ENCODE measurements at regions not wholly inside any gene's neighbourhood (a gene's known extent, or its start where the extent isn't known, plus 50 kb on each side); places are given as distances from the start of the nearest gene placed in this dataset.

- H2AFZ ChIP-seq (ENCODE audit: low read length), result no peak overlapping the region
- Mint-ChIP-seq H3K9me3 (no peaks in the 10 kb centered on the region), H3K36me3 (ENCODE audit: insufficient read depth in 1 of 3, low read depth in 3 of 3) (no peaks in the 10 kb centered on the region), H3K27ac (no peak overlapping the region), H3K27me3 (ENCODE audit: low read depth) (peaks cover under 1% of the 10 kb centered on the region; the same call in 1 of the 2 replicates), H3K4me1 (peaks cover 0 to 4% of the 10 kb centered on the region in 2 experiments; a peak in 1 of 4 replicates), H3K4me3 (no peak overlapping the region)
- DNase-seq, result no peak
- no peak overlapping the region for H2BK5ac ChIP-seq (ENCODE audit: insufficient read length, low read length)
- no peaks in the 10 kb centered on the region for H4K20me1 ChIP-seq (ENCODE audit: control insufficient read depth, insufficient read depth, insufficient read length)
- H2AK5ac ChIP-seq (ENCODE audit: insufficient read length, low read length), result no peak overlapping the region
- H3K18ac ChIP-seq (ENCODE audit: insufficient read length, low read depth, low read length), result no peak overlapping the region
- H2BK120ac ChIP-seq (ENCODE audit: low read depth, low read length, poor library complexity, severe bottlenecking), result no peak overlapping the region
- no peak overlapping the region for H4K91ac ChIP-seq (ENCODE audit: insufficient read length, low read depth, low read length)
- no peaks in the 10 kb centered on the region for H3K4me1 ChIP-seq (ENCODE audit: insufficient read depth, low read length)
- H4K8ac ChIP-seq (replicated peaks; ENCODE audit: insufficient read length, low read depth, low read length), result no peak overlapping the region
- H4K5ac ChIP-seq (ENCODE audit: insufficient read length, low read depth, low read length), result no peak overlapping the region
- TF ChIP-seq CTCF (conservative IDR thresholded peaks at IDR 0.05), result no peak
- no peak overlapping the region for H3K23ac ChIP-seq (ENCODE audit: insufficient read length, low read depth, low read length)
- H2BK15ac ChIP-seq (ENCODE audit: low read depth, low read length), result no peak overlapping the region
- no peak overlapping the region for H2BK20ac ChIP-seq (ENCODE audit: low read depth, low read length, poor library complexity, severe bottlenecking)
- no peaks in the 10 kb centered on the region for H3K27me3 ChIP-seq (ENCODE audit: insufficient read depth, low read length)
- WGBS (ENCODE audit: extremely low coverage, insufficient read length, low lambda C conversion rate), result no CpG with 5 or more reads among the region's 5 CpGs
- no peak overlapping the region for H3K14ac ChIP-seq (ENCODE audit: insufficient read depth, low read length)
- no peaks in the 10 kb centered on the region for H3K79me1 ChIP-seq (ENCODE audit: insufficient read depth, low read depth, low read length, poor library complexity, severe bottlenecking)
- H3K27ac ChIP-seq (ENCODE audit: insufficient read length, low read depth, low read length), result no peak overlapping the region
- no peak overlapping the region for H3K9ac ChIP-seq (ENCODE audit: extremely low read depth, insufficient read length, low read length)
- H3K23me2 ChIP-seq (ENCODE audit: insufficient read length, low read depth, low read length, poor library complexity, severe bottlenecking), result no peaks in the 10 kb centered on the region
- no peaks in the 10 kb centered on the region for H3K9me3 ChIP-seq (ENCODE audit: control insufficient read depth, low read depth, low read length)
- H3T11ph ChIP-seq (ENCODE audit: low read length), result no peak overlapping the region
- H3K56ac ChIP-seq (ENCODE audit: insufficient read length, low read depth, low read length), result no peak overlapping the region
- H3K4ac ChIP-seq (ENCODE audit: low read depth, low read length), result no peak overlapping the region
- H2BK12ac ChIP-seq (ENCODE audit: insufficient read length, low read depth, low read length), result no peak overlapping the region
- H3K79me2 ChIP-seq (ENCODE audit: insufficient read depth, low read length), result no peaks in the 10 kb centered on the region
- no peak overlapping the region for H3K4me2 ChIP-seq (ENCODE audit: insufficient read depth, insufficient read length, low read length)
These were observed 55.6 kb upstream of the SEMA6D start for GRCh38 chr15:47661661-47662180.

Data from H9 (cell line).